Upper lobe of right lung (tissue), 1 donor: ENCODE measurements at regions not wholly inside any gene's neighbourhood (a gene's known extent, or its start where the extent isn't known, plus 50 kb on each side); places are given as distances from the start of the nearest gene placed in this dataset.

ENCODE experiments used
- ATAC-seq: fragments of 200-7000 bp; cut with Tn5 transposase; one replicate; pipeline ENCODE4 v1.9.1; 2020; ENCODE audit warnings: mild to moderate bottlenecking, moderate library complexity
- DNase-seq: peaks from one replicate; pipeline ENCODE4 v3.0.0-alpha.2; 2020
- H3K27ac ChIP-seq: fragments of 200-600 bp; one replicate; pipeline ENCODE4 v1.8.0; 2022
- H3K27me3 ChIP-seq: fragments of 200-600 bp; one replicate; pipeline ENCODE4 v1.8.0; 2022; ENCODE audit warnings: mild to moderate bottlenecking
- H3K36me3 ChIP-seq: fragments of 200-600 bp; one replicate; pipeline ENCODE4 v1.8.0; 2022
- H3K4me1 ChIP-seq: fragments of 200-600 bp; one replicate; pipeline ENCODE4 v1.8.0; 2022
- H3K4me3 ChIP-seq: fragments of 200-600 bp; one replicate; pipeline ENCODE4 v1.8.0; 2022; ENCODE audit warnings: mild to moderate bottlenecking
- H3K9me3 ChIP-seq: fragments of 200-600 bp; one replicate; pipeline ENCODE4 v1.8.0; 2022
- CTCF ChIP-seq: fragments of 200-600 bp; IDR thresholded peaks from one replicate; pipeline ENCODE4 v1.8.0; 2022; ENCODE audit warnings: antibody characterized with exemption
- intact Hi-C: fragments of 100-400 bp; cut with DNase I; formaldehyde crosslinking; loops from one replicate; pipeline ENCODE4 v1.11.0; 2022
- donor health status: DM: no; HTN: yes; CAD: no; lungs with severe emphysema.

- ATAC-seq (no peak), DNase-seq (no peak)
- Histone ChIP-seq H3K36me3 (no peaks in the 10 kb centered on the region), H3K27me3 (no peaks in the 10 kb centered on the region), H3K27ac (no peak overlapping the region), H3K4me3 (no peak overlapping the region), H3K4me1 (no peaks in the 10 kb centered on the region), H3K9me3 (no peaks in the 10 kb centered on the region)
- intact Hi-C loops: no loop called here
- TF ChIP-seq CTCF: no peak
Measured at GRCh38 chr15:46258056-46258455, 623.2 kb downstream of the SQOR start.

- H3K27ac ChIP-seq: no peak overlapping the region
- no peaks in the 10 kb centered on the region for H3K27me3 ChIP-seq
- no peaks in the 10 kb centered on the region for H3K36me3 ChIP-seq
- no peak for TF ChIP-seq CTCF
- no peaks in the 10 kb centered on the region for H3K4me1 ChIP-seq
- intact Hi-C loops: no loop called here
- H3K4me3 ChIP-seq: no peak overlapping the region
- no peaks in the 10 kb centered on the region for H3K9me3 ChIP-seq
- DNase-seq (no peak), ATAC-seq (no peak)
Measured at GRCh38 chr15:46260937-46261336, 626.1 kb downstream of the SQOR start.

- intact Hi-C loops: no loop called here
- no peak for DNase-seq
- TF ChIP-seq CTCF: no peak
- H3K27ac ChIP-seq: no peak overlapping the region
- H3K4me3 ChIP-seq: no peak overlapping the region
- no peaks in the 10 kb centered on the region for H3K27me3 ChIP-seq
- H3K9me3 ChIP-seq: no peaks in the 10 kb centered on the region
- no peak for ATAC-seq
- no peaks in the 10 kb centered on the region for H3K4me1 ChIP-seq
- no peaks in the 10 kb centered on the region for H3K36me3 ChIP-seq
Measured at GRCh38 chr15:46265664-46266347, 631.0 kb downstream of the SQOR start.

- ATAC-seq (no peak), DNase-seq (no peak)
- Histone ChIP-seq H3K36me3 (no peaks in the 10 kb centered on the region), H3K27ac (no peak overlapping the region), H3K4me3 (no peak overlapping the region), H3K27me3 (no peaks in the 10 kb centered on the region), H3K4me1 (no peaks in the 10 kb centered on the region), H3K9me3 (no peaks in the 10 kb centered on the region)
- intact Hi-C loops: no loop called here
- TF ChIP-seq CTCF: no peak
Measured at GRCh38 chr15:46266661-46267060, 631.8 kb downstream of the SQOR start.

- ATAC-seq: no peak
- no peak for TF ChIP-seq CTCF
Measured at GRCh38 chr15:46270481-46271147, 635.8 kb downstream of the SQOR start.

More at GRCh38 chr15:46270481-46271147, 635.8 kb downstream of the SQOR start:
- DNase-seq: no peak
- Histone ChIP-seq H3K27ac (no peak overlapping the region), H3K36me3 (no peaks in the 10 kb centered on the region), H3K4me1 (no peaks in the 10 kb centered on the region), H3K9me3 (no peaks in the 10 kb centered on the region), H3K4me3 (no peak overlapping the region), H3K27me3 (no peaks in the 10 kb centered on the region)
- intact Hi-C loops: no loop called here
